Stimulated activated CD4-positive, alpha-beta T cell treated with anti-CD3 and anti-CD28 coated beads, Interleukin-12 subunit alpha, Interleukin-12 subunit beta, amount 100 ng/mL, for 24 hours (primary cell): ENCODE measurements at regions not wholly inside any gene's neighbourhood (a gene's known extent, or its start where the extent isn't known, plus 50 kb on each side); places are given as distances from the start of the nearest gene placed in this dataset.
"Not testable (repeated sequence)": the region's sequence is repeated elsewhere in the genome, so short reads cannot be mapped to it uniquely, and the experiment has no call there.

Experiments used
- DNase-seq, 2 experiments: peaks; one replicate each; pipeline ENCODE4 v3.0.0-alpha.2; 2020; ENCODE audit warnings: low read depth in 2 of 2

GRCh38 chr6:119887666-119888065 lies 538.1 kb upstream of the MAN1A1 start:
- DNase-seq = no peak

- DNase-seq = no peak
Observed at GRCh38 chr6:119881416-119881815, 531.9 kb upstream of the MAN1A1 start.

- DNase-seq = no peak
Observed at GRCh38 chr6:119880840-119881239, 531.3 kb upstream of the MAN1A1 start.

GRCh38 chr6:119879731-119880130 lies 530.2 kb upstream of the MAN1A1 start:
- no peak for DNase-seq

GRCh38 chr6:119874381-119874780 lies 524.8 kb upstream of the MAN1A1 start:
- DNase-seq = no peak

GRCh38 chr6:119873107-119873506 lies 523.5 kb upstream of the MAN1A1 start:
- DNase-seq = no peak

GRCh38 chr6:119871520-119871919 lies 522.0 kb upstream of the MAN1A1 start:
- DNase-seq = no peak

- DNase-seq = no peak
Observed at GRCh38 chr6:119865466-119866350, 516.1 kb upstream of the MAN1A1 start.

GRCh38 chr6:119862719-119863118 lies 513.2 kb upstream of the MAN1A1 start:
- DNase-seq = no peak

- no peak for DNase-seq
Observed at GRCh38 chr6:119858901-119859300, 509.3 kb upstream of the MAN1A1 start.

- no peak for DNase-seq
Observed at GRCh38 chr6:119856136-119856535, 506.6 kb upstream of the MAN1A1 start.

- DNase-seq = no peak
Observed at GRCh38 chr6:119848696-119849095, 499.1 kb upstream of the MAN1A1 start.

GRCh38 chr6:119845161-119845560 lies 495.6 kb upstream of the MAN1A1 start:
- no peak for DNase-seq

GRCh38 chr6:119844387-119844786 lies 494.8 kb upstream of the MAN1A1 start:
- DNase-seq = no peak

GRCh38 chr6:119842191-119842590 lies 492.6 kb upstream of the MAN1A1 start:
- DNase-seq = no peak

GRCh38 chr6:119838043-119838442 lies 488.5 kb upstream of the MAN1A1 start:
- no peak for DNase-seq

GRCh38 chr6:119834418-119834817 lies 484.9 kb upstream of the MAN1A1 start:
- DNase-seq = no peak

GRCh38 chr6:119832411-119832810 lies 482.9 kb upstream of the MAN1A1 start:
- no peak for DNase-seq

GRCh38 chr6:119830494-119831295 lies 481.1 kb upstream of the MAN1A1 start:
- no peak for DNase-seq

- DNase-seq = no peak
Observed at GRCh38 chr6:119830069-119830468, 480.5 kb upstream of the MAN1A1 start.

GRCh38 chr6:119829499-119829898 lies 479.9 kb upstream of the MAN1A1 start:
- DNase-seq = not testable (repeated sequence)

- no peak for DNase-seq
Observed at GRCh38 chr6:119829006-119829405, 479.4 kb upstream of the MAN1A1 start.

GRCh38 chr6:119821380-119821779 lies 471.8 kb upstream of the MAN1A1 start:
- DNase-seq = no peak
